ENCODE measurements at regions not wholly inside any gene's neighbourhood (a gene's known extent, or its start where the extent isn't known, plus 50 kb on each side); places are given as distances from the start of the nearest gene placed in this dataset.

GRCh38 chr13:109884462-109884861, 98.1 kb upstream of the IRS2 start:
- H3K9me3 ChIP-seq (ENCODE audit: low read depth): no peaks in the 10 kb centered on the region
- H3K9me2 ChIP-seq (ENCODE audit: insufficient read depth): no peaks in the 10 kb centered on the region
- H3K4me3 ChIP-seq: no peak overlapping the region
- WGBS, 2 experiments (ENCODE audit: low coverage in 1 of 2, low lambda C conversion rate in 2 of 2, missing lambda C conversion rate in 2 of 2): 0% methylated on average over 1 of the region's 1 CpG
- H3K9ac ChIP-seq: no peak overlapping the region
- TF ChIP-seq EZH2phosphoT487 (IDR thresholded peaks at IDR 0.05; ENCODE audit: insufficient read depth, low read depth) (no peak), EZH2 (IDR thresholded peaks at IDR 0.05; ENCODE audit: insufficient read depth, poor library complexity, severe bottlenecking) (no peak)
- no peaks in the 10 kb centered on the region for H3K79me2 ChIP-seq (ENCODE audit: insufficient read depth)
- H3K4me2 ChIP-seq (ENCODE audit: unreplicated experiment): no peak overlapping the region
- in situ Hi-C loops (cut with MboI): no loop called here
- H3K4me1 ChIP-seq (ENCODE audit: insufficient read depth): no peaks in the 10 kb centered on the region
- H4K20me1 ChIP-seq (ENCODE audit: insufficient read depth): no peaks in the 10 kb centered on the region
- H3K36me3 ChIP-seq (ENCODE audit: low read depth): no peaks in the 10 kb centered on the region
- H3K27me3 ChIP-seq (replicated peaks; ENCODE audit: insufficient read depth): 0 out of 2 replicates have a peak, but pooled peaks cover 4% of the 10 kb centered on the region
- no peak overlapping the region for H2AFZ ChIP-seq
- no peaks in the 10 kb centered on the region for H3F3A ChIP-seq (ENCODE audit: insufficient read depth)
- no peak overlapping the region for H3K27ac ChIP-seq
- no peak for DNase-seq

GRCh38 chr13:109883181-109884180, 97.1 kb upstream of the IRS2 start:
- Histone ChIP-seq H3K79me2 (ENCODE audit: insufficient read depth) (no peaks in the 10 kb centered on the region), H3F3A (ENCODE audit: insufficient read depth) (no peaks in the 10 kb centered on the region), H4K20me1 (ENCODE audit: insufficient read depth) (no peaks in the 10 kb centered on the region), H3K9me2 (ENCODE audit: insufficient read depth) (no peaks in the 10 kb centered on the region), H3K4me3 (no peak overlapping the region), H3K27me3 (replicated peaks; ENCODE audit: insufficient read depth) (0 out of 2 replicates have a peak, but pooled peaks cover 4% of the 10 kb centered on the region), H3K9ac (no peak overlapping the region), H3K4me2 (ENCODE audit: unreplicated experiment) (no peak overlapping the region), H3K27ac (no peak overlapping the region), H3K36me3 (ENCODE audit: low read depth) (no peaks in the 10 kb centered on the region), H2AFZ (no peak overlapping the region), H3K4me1 (ENCODE audit: insufficient read depth) (no peaks in the 10 kb centered on the region), H3K9me3 (ENCODE audit: low read depth) (no peaks in the 10 kb centered on the region)
- WGBS, 2 experiments (ENCODE audit: low coverage in 1 of 2, low lambda C conversion rate in 2 of 2, missing lambda C conversion rate in 2 of 2): 76 to 77% methylated on average over 20 of the region's 20 CpGs
- DNase-seq: no peak
- in situ Hi-C loops (cut with MboI): no loop called here
- TF ChIP-seq EZH2 (IDR thresholded peaks at IDR 0.05; ENCODE audit: insufficient read depth, poor library complexity, severe bottlenecking) (no peak), EZH2phosphoT487 (IDR thresholded peaks at IDR 0.05; ENCODE audit: insufficient read depth, low read depth) (no peak)

GRCh38 chr13:109881961-109882558, 95.7 kb upstream of the IRS2 start:
- H2AFZ ChIP-seq: no peak overlapping the region
- no peak overlapping the region for H3K4me2 ChIP-seq (ENCODE audit: unreplicated experiment)
- TF ChIP-seq EZH2 (IDR thresholded peaks at IDR 0.05; ENCODE audit: insufficient read depth, poor library complexity, severe bottlenecking): no peak
- TF ChIP-seq EZH2phosphoT487 (IDR thresholded peaks at IDR 0.05; ENCODE audit: insufficient read depth, low read depth): no peak
- 0 out of 2 replicates have a peak, but pooled peaks cover 4% of the 10 kb centered on the region for H3K27me3 ChIP-seq (replicated peaks; ENCODE audit: insufficient read depth)
- no peaks in the 10 kb centered on the region for H3K4me1 ChIP-seq (ENCODE audit: insufficient read depth)
- H3K36me3 ChIP-seq (ENCODE audit: low read depth): no peaks in the 10 kb centered on the region
- H3K9me3 ChIP-seq (ENCODE audit: low read depth): no peaks in the 10 kb centered on the region
- no peaks in the 10 kb centered on the region for H3K9me2 ChIP-seq (ENCODE audit: insufficient read depth)
- H3K4me3 ChIP-seq: no peak overlapping the region
- H3F3A ChIP-seq (ENCODE audit: insufficient read depth): no peaks in the 10 kb centered on the region
- in situ Hi-C loops (cut with MboI): no loop called here
- 54 to 61% methylated on average over 14 of the region's 14 CpGs for WGBS, 2 experiments (ENCODE audit: low coverage in 1 of 2, low lambda C conversion rate in 2 of 2, missing lambda C conversion rate in 2 of 2)
- no peak overlapping the region for H3K9ac ChIP-seq
- no peak for DNase-seq
- H4K20me1 ChIP-seq (ENCODE audit: insufficient read depth): no peaks in the 10 kb centered on the region
- no peak overlapping the region for H3K27ac ChIP-seq
- H3K79me2 ChIP-seq (ENCODE audit: insufficient read depth): no peaks in the 10 kb centered on the region

- Histone ChIP-seq H4K20me1 (ENCODE audit: insufficient read depth) (no peaks in the 10 kb centered on the region), H3K27me3 (replicated peaks; ENCODE audit: insufficient read depth) (0 out of 2 replicates have a peak, but pooled peaks cover 4% of the 10 kb centered on the region), H3K4me1 (ENCODE audit: insufficient read depth) (no peaks in the 10 kb centered on the region), H3K9ac (no peak overlapping the region), H3K79me2 (ENCODE audit: insufficient read depth) (no peaks in the 10 kb centered on the region), H3K36me3 (ENCODE audit: low read depth) (no peaks in the 10 kb centered on the region), H3K9me2 (ENCODE audit: insufficient read depth) (no peaks in the 10 kb centered on the region), H3K4me3 (no peak overlapping the region), H3K27ac (no peak overlapping the region), H3K9me3 (ENCODE audit: low read depth) (no peaks in the 10 kb centered on the region), H2AFZ (no peak overlapping the region), H3F3A (ENCODE audit: insufficient read depth) (no peaks in the 10 kb centered on the region), H3K4me2 (ENCODE audit: unreplicated experiment) (no peak overlapping the region)
- TF ChIP-seq EZH2phosphoT487 (IDR thresholded peaks at IDR 0.05; ENCODE audit: insufficient read depth, low read depth) (no peak), EZH2 (IDR thresholded peaks at IDR 0.05; ENCODE audit: insufficient read depth, poor library complexity, severe bottlenecking) (no peak)
- WGBS, 2 experiments (ENCODE audit: low coverage in 1 of 2, low lambda C conversion rate in 2 of 2, missing lambda C conversion rate in 2 of 2): 79% methylated on average over 14 of the region's 14 CpGs
- DNase-seq: no peak
- in situ Hi-C loops (cut with MboI): no loop called here
These were observed 95.0 kb upstream of the IRS2 start for GRCh38 chr13:109881347-109881725.

Measured in GM23248 (cell line).